ENCODE measurements at regions not wholly inside any gene's neighbourhood (a gene's known extent, or its start where the extent isn't known, plus 50 kb on each side); places are given as distances from the start of the nearest gene placed in this dataset.

- no peak overlapping the region for H2AK5ac ChIP-seq (ENCODE audit: low read length, severe bottlenecking)
- no peak overlapping the region for H3K23ac ChIP-seq (ENCODE audit: low read length in 2 of 2)
- WGBS = 92% methylated on average over 12 of the region's 12 CpGs
- no peak overlapping the region for H2BK12ac ChIP-seq (ENCODE audit: low read length in 2 of 2)
- no peak overlapping the region for H2AFZ ChIP-seq (ENCODE audit: low read depth, low read length)
- no peak overlapping the region for H3K14ac ChIP-seq (ENCODE audit: low read length in 2 of 2)
- no peak overlapping the region for H2BK120ac ChIP-seq (ENCODE audit: low read depth, low read length)
- no peak overlapping the region for H3K18ac ChIP-seq (ENCODE audit: low read depth in 1 of 2, low read length in 2 of 2)
- no peak overlapping the region for H3K27ac ChIP-seq (ENCODE audit: low read length, poor library complexity, severe bottlenecking)
- no peaks in the 10 kb centered on the region for H3K79me1 ChIP-seq (replicated peaks; ENCODE audit: low read length, poor library complexity, severe bottlenecking)
- H3K9me3 ChIP-seq (ENCODE audit: control insufficient read depth, low read length) = no peaks in the 10 kb centered on the region
- H3K36me3 ChIP-seq (ENCODE audit: control insufficient read depth in 1 of 2, insufficient read depth in 2 of 2, low read depth in 1 of 2, low read length in 2 of 2) = no peaks in the 10 kb centered on the region
- no peak overlapping the region for H3K4me2 ChIP-seq (ENCODE audit: low read length, poor library complexity, severe bottlenecking)
- no peak overlapping the region for H4K8ac ChIP-seq (ENCODE audit: low read length)
- no peak overlapping the region for H2BK15ac ChIP-seq (ENCODE audit: low read depth, poor library complexity, severe bottlenecking)
- H3K4me1 ChIP-seq (ENCODE audit: control insufficient read depth, insufficient read depth, low read depth, low read length) = no peaks in the 10 kb centered on the region
- no peak overlapping the region for H4K91ac ChIP-seq (ENCODE audit: low read length)
- no peak overlapping the region for H3K4ac ChIP-seq (ENCODE audit: low read depth in 1 of 2, low read length in 2 of 2)
- H3K27me3 ChIP-seq (ENCODE audit: control insufficient read depth in 1 of 2, insufficient read depth in 1 of 2, low read length in 2 of 2) = peaks cover 0 to 7% of the 10 kb centered on the region in 2 experiments
- H3K4me3 ChIP-seq (ENCODE audit: insufficient read depth in 1 of 2, low read depth in 1 of 2, low read length in 2 of 2) = no peak overlapping the region
- DNase-seq = no peak
- no peak overlapping the region for H2BK5ac ChIP-seq (ENCODE audit: low read depth, low read length, poor library complexity, severe bottlenecking)
- H3K9ac ChIP-seq (ENCODE audit: low read length) = no peak overlapping the region
These were observed 73.5 kb upstream of the NEDD4L start for GRCh38 chr18:57970356-57971095.

- Histone ChIP-seq H2AFZ (ENCODE audit: low read depth, low read length) (no peak overlapping the region), H3K9me3 (ENCODE audit: control insufficient read depth, low read length) (no peaks in the 10 kb centered on the region), H2AK5ac (ENCODE audit: low read length, severe bottlenecking) (no peak overlapping the region), H3K18ac (ENCODE audit: low read depth in 1 of 2, low read length in 2 of 2) (no peak overlapping the region), H3K9ac (ENCODE audit: low read length) (no peak overlapping the region), H3K4me2 (ENCODE audit: low read length, poor library complexity, severe bottlenecking) (no peak overlapping the region), H3K23ac (ENCODE audit: low read length in 2 of 2) (no peak overlapping the region), H3K36me3 (ENCODE audit: control insufficient read depth in 1 of 2, insufficient read depth in 2 of 2, low read depth in 1 of 2, low read length in 2 of 2) (no peaks in the 10 kb centered on the region), H2BK12ac (ENCODE audit: low read length in 2 of 2) (no peak overlapping the region), H3K79me1 (replicated peaks; ENCODE audit: low read length, poor library complexity, severe bottlenecking) (no peaks in the 10 kb centered on the region), H3K4me1 (ENCODE audit: control insufficient read depth, insufficient read depth, low read depth, low read length) (no peaks in the 10 kb centered on the region), H2BK5ac (ENCODE audit: low read depth, low read length, poor library complexity, severe bottlenecking) (no peak overlapping the region), H4K8ac (ENCODE audit: low read length) (no peak overlapping the region), H3K14ac (ENCODE audit: low read length in 2 of 2) (no peak overlapping the region), H3K4ac (ENCODE audit: low read depth in 1 of 2, low read length in 2 of 2) (no peak overlapping the region), H2BK15ac (ENCODE audit: low read depth, poor library complexity, severe bottlenecking) (no peak overlapping the region), H2BK120ac (ENCODE audit: low read depth, low read length) (no peak overlapping the region), H4K91ac (ENCODE audit: low read length) (no peak overlapping the region), H3K27ac (ENCODE audit: low read length, poor library complexity, severe bottlenecking) (no peak overlapping the region), H3K4me3 (ENCODE audit: insufficient read depth in 1 of 2, low read depth in 1 of 2, low read length in 2 of 2) (no peak overlapping the region), H3K27me3 (ENCODE audit: control insufficient read depth in 1 of 2, insufficient read depth in 1 of 2, low read length in 2 of 2) (peaks cover 0 to 7% of the 10 kb centered on the region in 2 experiments)
- WGBS = 93% methylated on average over 1 of the region's 2 CpGs
- DNase-seq = no peak
These were observed 74.2 kb upstream of the NEDD4L start for GRCh38 chr18:57969824-57970223.

GRCh38 chr18:57965246-57965645 lies 78.8 kb upstream of the NEDD4L start:
- Histone ChIP-seq H3K79me1 (replicated peaks; ENCODE audit: low read length, poor library complexity, severe bottlenecking) (no peaks in the 10 kb centered on the region), H2BK120ac (ENCODE audit: low read depth, low read length) (no peak overlapping the region), H4K91ac (ENCODE audit: low read length) (no peak overlapping the region), H2BK5ac (ENCODE audit: low read depth, low read length, poor library complexity, severe bottlenecking) (no peak overlapping the region), H3K4me3 (ENCODE audit: insufficient read depth in 1 of 2, low read depth in 1 of 2, low read length in 2 of 2) (no peak overlapping the region), H3K9me3 (ENCODE audit: control insufficient read depth, low read length) (no peaks in the 10 kb centered on the region), H3K27me3 (ENCODE audit: control insufficient read depth in 1 of 2, insufficient read depth in 1 of 2, low read length in 2 of 2) (no peaks in the 10 kb centered on the region), H2AFZ (ENCODE audit: low read depth, low read length) (no peak overlapping the region), H2BK12ac (ENCODE audit: low read length in 2 of 2) (no peak overlapping the region), H3K18ac (ENCODE audit: low read depth in 1 of 2, low read length in 2 of 2) (no peak overlapping the region), H3K4me1 (ENCODE audit: control insufficient read depth, insufficient read depth, low read depth, low read length) (no peaks in the 10 kb centered on the region), H3K27ac (ENCODE audit: low read length, poor library complexity, severe bottlenecking) (no peak overlapping the region), H3K14ac (ENCODE audit: low read length in 2 of 2) (no peak overlapping the region), H3K36me3 (ENCODE audit: control insufficient read depth in 1 of 2, insufficient read depth in 2 of 2, low read depth in 1 of 2, low read length in 2 of 2) (no peaks in the 10 kb centered on the region), H3K23ac (ENCODE audit: low read length in 2 of 2) (no peak overlapping the region), H3K4ac (ENCODE audit: low read depth in 1 of 2, low read length in 2 of 2) (no peak overlapping the region), H3K9ac (ENCODE audit: low read length) (no peak overlapping the region), H4K8ac (ENCODE audit: low read length) (no peak overlapping the region), H2BK15ac (ENCODE audit: low read depth, poor library complexity, severe bottlenecking) (no peak overlapping the region), H2AK5ac (ENCODE audit: low read length, severe bottlenecking) (no peak overlapping the region), H3K4me2 (ENCODE audit: low read length, poor library complexity, severe bottlenecking) (no peak overlapping the region)
- 89% methylated on average over 4 of the region's 6 CpGs for WGBS
- no peak for DNase-seq

- H2BK15ac ChIP-seq (ENCODE audit: low read depth, poor library complexity, severe bottlenecking) = no peak overlapping the region
- 100% methylated on average over 1 of the region's 1 CpG for WGBS
- no peak for DNase-seq
- H3K4me1 ChIP-seq (ENCODE audit: control insufficient read depth, insufficient read depth, low read depth, low read length) = no peaks in the 10 kb centered on the region
- no peaks in the 10 kb centered on the region for H3K36me3 ChIP-seq (ENCODE audit: control insufficient read depth in 1 of 2, insufficient read depth in 2 of 2, low read depth in 1 of 2, low read length in 2 of 2)
- H3K4me2 ChIP-seq (ENCODE audit: low read length, poor library complexity, severe bottlenecking) = no peak overlapping the region
- peaks cover 1 to 2% of the 10 kb centered on the region in 2 experiments for H3K27me3 ChIP-seq (ENCODE audit: control insufficient read depth in 1 of 2, insufficient read depth in 1 of 2, low read length in 2 of 2)
- H3K14ac ChIP-seq (ENCODE audit: low read length in 2 of 2) = no peak overlapping the region
- no peak overlapping the region for H3K23ac ChIP-seq (ENCODE audit: low read length in 2 of 2)
- no peak overlapping the region for H4K8ac ChIP-seq (ENCODE audit: low read length)
- no peak overlapping the region for H4K91ac ChIP-seq (ENCODE audit: low read length)
- H2BK120ac ChIP-seq (ENCODE audit: low read depth, low read length) = no peak overlapping the region
- H3K4me3 ChIP-seq (ENCODE audit: insufficient read depth in 1 of 2, low read depth in 1 of 2, low read length in 2 of 2) = no peak overlapping the region
- H2AFZ ChIP-seq (ENCODE audit: low read depth, low read length) = no peak overlapping the region
- H2BK5ac ChIP-seq (ENCODE audit: low read depth, low read length, poor library complexity, severe bottlenecking) = no peak overlapping the region
- H3K9me3 ChIP-seq (ENCODE audit: control insufficient read depth, low read length) = no peaks in the 10 kb centered on the region
- H3K79me1 ChIP-seq (replicated peaks; ENCODE audit: low read length, poor library complexity, severe bottlenecking) = no peaks in the 10 kb centered on the region
- no peak overlapping the region for H3K18ac ChIP-seq (ENCODE audit: low read depth in 1 of 2, low read length in 2 of 2)
- no peak overlapping the region for H3K4ac ChIP-seq (ENCODE audit: low read depth in 1 of 2, low read length in 2 of 2)
- no peak overlapping the region for H3K9ac ChIP-seq (ENCODE audit: low read length)
- no peak overlapping the region for H2BK12ac ChIP-seq (ENCODE audit: low read length in 2 of 2)
- no peak overlapping the region for H3K27ac ChIP-seq (ENCODE audit: low read length, poor library complexity, severe bottlenecking)
- no peak overlapping the region for H2AK5ac ChIP-seq (ENCODE audit: low read length, severe bottlenecking)
These were observed 82.0 kb upstream of the NEDD4L start for GRCh38 chr18:57961876-57962505.

All from mesenchymal stem cell (in vitro differentiated cells and primary cell).